H1 (cell line): ENCODE measurements at regions not wholly inside any gene's neighbourhood (a gene's known extent, or its start where the extent isn't known, plus 50 kb on each side); places are given as distances from the start of the nearest gene placed in this dataset.

Source experiments
- CTCF ChIA-PET: fragments of 300-600 bp; sonication (Branson Sonifier 250); formaldehyde crosslinking; loops from one replicate; lab custom pipeline; 2021; ENCODE audit not compliant: partially characterized antibody; lab: Charles Lee
- POLR2A ChIA-PET: fragments of 300-600 bp; sonication (Branson Sonifier 250); formaldehyde crosslinking; loops from one replicate; lab custom pipeline; 2021; ENCODE audit warnings: inconsistent platforms; ENCODE audit not compliant: partially characterized antibody; lab: Charles Lee
- DNase-seq, 2 experiments: peaks; one replicate each; pipeline versions ENCODE4 v3.0.0 to v3.0.0-alpha.2; 2010 to 2022; ENCODE audit warnings: low spot score in 2 of 2, low read depth in 1 of 2, mixed read lengths in 1 of 2
- FAIRE-seq: peaks from 2 replicates; lab custom pipeline; 2011; peaks lifted over from hg19 to GRCh38; lab: Jason Lieb, UNC
- H2AFZ ChIP-seq: 2 replicates; pipeline ENCODE4 v1.8.1; 2012; ENCODE audit warnings: low read length, inconsistent platforms
- H2AK5ac ChIP-seq: 2 replicates; pipeline ENCODE4 v1.6.1; 2013; ENCODE audit warnings: low read depth, low read length
- H2BK120ac ChIP-seq: replicated peaks from 2 replicates; pipeline ENCODE3; 2013; ENCODE audit warnings: low read depth, low read length, inconsistent platforms
- H2BK12ac ChIP-seq: 2 replicates; pipeline ENCODE4 v1.6.1; 2013; ENCODE audit warnings: low read depth, low read length
- H2BK15ac ChIP-seq: 2 replicates; pipeline ENCODE4 v1.6.1; 2013; ENCODE audit warnings: low read length
- H2BK20ac ChIP-seq: 2 replicates; pipeline ENCODE4 v1.6.1; 2013; ENCODE audit warnings: low read length
- H2BK5ac ChIP-seq: 2 replicates; pipeline ENCODE4 v1.6.1; 2013; ENCODE audit warnings: low read depth, low read length
- H3K14ac ChIP-seq: 2 replicates; pipeline ENCODE4 v1.6.1; 2013; ENCODE audit warnings: inconsistent platforms; ENCODE audit not compliant: insufficient read length
- H3K18ac ChIP-seq: 2 replicates; pipeline ENCODE4 v1.6.1; 2013; ENCODE audit warnings: low read length; ENCODE audit errors: extremely low read depth
- H3K23ac ChIP-seq: 2 replicates; pipeline ENCODE4 v1.6.1; 2013; ENCODE audit warnings: inconsistent platforms; ENCODE audit not compliant: insufficient read length
- H3K23me2 ChIP-seq: 2 replicates; pipeline ENCODE4 v1.6.1; 2013; ENCODE audit warnings: low read depth, low read length
- H3K27ac ChIP-seq: 2 replicates; pipeline ENCODE4 v1.6.1; 2011; ENCODE audit warnings: low read depth, low read length, inconsistent platforms
- H3K27me3 ChIP-seq, 4 experiments: replicated peaks in 1 of 4; 1 replicate in 1 of 4; 2 replicates in 3 of 4; pipeline versions ENCODE4 v1.6.1 to v1.8.1; 2011 to 2013; ENCODE audit warnings: low read length in 3 of 4, mild to moderate bottlenecking in 3 of 4, inconsistent platforms in 2 of 4, mixed read lengths in 2 of 4, moderate library complexity in 1 of 4; ENCODE audit not compliant: control insufficient read depth in 3 of 4, insufficient read depth in 3 of 4; ENCODE audit errors: extremely low read depth in 1 of 4
- H3K36me3 ChIP-seq, 4 experiments: 2 replicates each; pipeline versions ENCODE4 v1.6.1 to v1.8.1; 2011 to 2013; ENCODE audit warnings: mild to moderate bottlenecking in 4 of 4, low read length in 3 of 4, moderate library complexity in 2 of 4, control low read depth in 1 of 4, inconsistent platforms in 1 of 4; ENCODE audit not compliant: insufficient read depth in 4 of 4, control insufficient read depth in 2 of 4
- H3K4ac ChIP-seq: replicated peaks from 2 replicates; pipeline ENCODE3; 2013; ENCODE audit warnings: low read length, low read depth, mixed read lengths, inconsistent platforms; ENCODE audit not compliant: insufficient read length
- H3K4me1 ChIP-seq, 4 experiments: replicated peaks in 1 of 4; 1 replicate in 1 of 4; 2 replicates in 3 of 4; pipeline versions ENCODE4 v1.6.1 to v1.8.1; 2011 to 2013; ENCODE audit warnings: low read length in 3 of 4, inconsistent platforms in 2 of 4, mixed read lengths in 1 of 4; ENCODE audit not compliant: insufficient read depth in 4 of 4, control insufficient read depth in 3 of 4
- H3K4me2 ChIP-seq, 2 experiments: 2 replicates each; pipeline versions ENCODE4 v1.6.1 to v1.8.1; 2011 to 2013; ENCODE audit warnings: low read depth in 2 of 2, low read length in 2 of 2, control low read depth in 1 of 2, inconsistent platforms in 1 of 2, mild to moderate bottlenecking in 1 of 2; ENCODE audit not compliant: insufficient read depth in 1 of 2
- H3K4me3 ChIP-seq, 4 experiments: fragments of 200-600, 300-600 bp in 1 of 4; sonication (generic), shearing (Covaris generic), sonication (Bioruptor Twin) in 1 of 4; 2 replicates each; pipeline versions ENCODE4 v1.5.1 to v1.8.1; 2011 to 2016; ENCODE audit warnings: low read length in 4 of 4, low read depth in 3 of 4, control low read depth in 2 of 4, inconsistent platforms in 2 of 4, mild to moderate bottlenecking in 2 of 4, mixed read lengths in 1 of 4, moderate library complexity in 1 of 4; ENCODE audit not compliant: insufficient read depth in 2 of 4; ENCODE audit errors: extremely low read depth in 1 of 4
- H3K56ac ChIP-seq: replicated peaks from 2 replicates; pipeline ENCODE3; 2013; ENCODE audit warnings: low read depth, mild to moderate bottlenecking, mixed read lengths, low read length, inconsistent platforms; ENCODE audit not compliant: insufficient read length
- H3K79me1 ChIP-seq: 2 replicates; pipeline ENCODE4 v1.6.1; 2013; ENCODE audit warnings: low read depth, low read length, control low read depth
- H3K79me2 ChIP-seq, 2 experiments: 2 replicates each; pipeline versions ENCODE4 v1.6.1 to v1.8.1; 2012 to 2013; ENCODE audit warnings: low read length in 2 of 2, mild to moderate bottlenecking in 2 of 2, inconsistent platforms in 1 of 2; ENCODE audit not compliant: insufficient read depth in 2 of 2, control insufficient read depth in 1 of 2
- H3K9ac ChIP-seq, 4 experiments: replicated peaks in 1 of 4; 1 replicate in 1 of 4; 2 replicates in 3 of 4; pipeline versions ENCODE4 v1.6.1 to v1.8.1; 2011 to 2013; ENCODE audit warnings: low read depth in 3 of 4, low read length in 3 of 4, control low read depth in 2 of 4, mild to moderate bottlenecking in 2 of 4, moderate library complexity in 2 of 4, inconsistent platforms in 1 of 4; ENCODE audit errors: extremely low read depth in 1 of 4
- H3K9me3 ChIP-seq, 2 experiments: 2 replicates each; pipeline versions ENCODE4 v1.6.1 to v1.8.1; 2012 to 2013; ENCODE audit warnings: mild to moderate bottlenecking in 2 of 2, moderate library complexity in 2 of 2, control low read depth in 1 of 2, inconsistent platforms in 1 of 2, low read depth in 1 of 2, low read length in 1 of 2, mixed read lengths in 1 of 2; ENCODE audit not compliant: insufficient read depth in 2 of 2
- H4K20me1 ChIP-seq, 2 experiments: replicated peaks in 1 of 2; 2 replicates each; pipeline versions ENCODE3 to v1.8.1; 2011 to 2013; ENCODE audit warnings: inconsistent platforms in 2 of 2, low read length in 2 of 2, mild to moderate bottlenecking in 1 of 2; ENCODE audit not compliant: insufficient read depth in 2 of 2, control insufficient read depth in 1 of 2
- H4K5ac ChIP-seq: 2 replicates; pipeline ENCODE4 v1.6.1; 2013; ENCODE audit warnings: low read length, low read depth, mixed read lengths, inconsistent platforms; ENCODE audit not compliant: insufficient read length
- H4K8ac ChIP-seq: 2 replicates; pipeline ENCODE4 v1.8.0; 2013; ENCODE audit warnings: mild to moderate bottlenecking, moderate library complexity, low read length, inconsistent platforms; ENCODE audit not compliant: insufficient read depth; ENCODE audit errors: extremely low read depth
- H4K91ac ChIP-seq: replicated peaks from 2 replicates; pipeline ENCODE3; 2013; ENCODE audit warnings: low read length, mixed read lengths, inconsistent platforms; ENCODE audit not compliant: insufficient read length
- BCL11A ChIP-seq, 2 experiments: IDR thresholded peaks; one replicate each; pipeline ENCODE4 v1.6.1; 2011; ENCODE audit warnings: low read depth in 2 of 2, low read length in 2 of 2, mild to moderate bottlenecking in 2 of 2
- CBX8 ChIP-seq: fragments of 300-800, 300-1000 bp; sonication (generic); IDR thresholded peaks from 2 replicates; pipeline ENCODE4 v1.7.1; 2016; ENCODE audit warnings: low read depth, low read length, borderline replicate concordance
- CEBPB ChIP-seq: IDR thresholded peaks from 2 replicates; pipeline ENCODE4 v1.6.1; 2012; ENCODE audit warnings: low read depth, low read length
- FOSL1 ChIP-seq: IDR thresholded peaks from 2 replicates; pipeline ENCODE4 v1.6.1; 2011; ENCODE audit warnings: mild to moderate bottlenecking, low read depth, low read length, moderate library complexity; ENCODE audit not compliant: insufficient read depth
- POLR2AphosphoS5 ChIP-seq: IDR thresholded peaks from 2 replicates; pipeline ENCODE4 v1.6.1; 2011; ENCODE audit warnings: low read depth, low read length
- TEAD4 ChIP-seq: IDR thresholded peaks from 2 replicates; pipeline ENCODE4 v1.6.1; 2012; ENCODE audit warnings: low read depth, low read length, inconsistent platforms, mixed read lengths
- USF2 ChIP-seq: IDR thresholded peaks from 2 replicates; pipeline ENCODE4 v1.6.1; 2011; ENCODE audit warnings: low read length, improper control_type of control experiment
- WGBS, 2 experiments: shearing (Covaris generic) in 1 of 2; methylation state at CpG; one replicate each; pipeline versions ENCODE4 v1.1.6 to v1.1.7; 2013 to 2015; ENCODE audit warnings: low lambda C conversion rate in 2 of 2, mixed read lengths in 2 of 2, inconsistent platforms in 1 of 2, low coverage in 1 of 2, missing lambda C conversion rate in 1 of 2; ENCODE audit not compliant: insufficient replicate concordance in 2 of 2, insufficient coverage in 1 of 2, insufficient read length in 1 of 2; ENCODE audit errors: extremely low coverage in 1 of 2, missing lambda C conversion rate in 1 of 2; 5-methylcytosine and 5-hydroxymethylcytosine counted together

- 90% methylated on average over 5 of the region's 5 CpGs; no CpG with 5 or more reads in 1 of the 2 experiments for WGBS, 2 experiments
- H3K9me3 ChIP-seq, result no peaks in the 10 kb centered on the region
- ChIA-PET POLR2A (no interaction called here), CTCF (interaction anchor here (1.3 to 1.5 kb wide), 2 partner anchors 29 to 197 kb away, joined by 4 read pairs; no protein-coding TSS in a partner anchor)
- no peak overlapping the region for H3K4ac ChIP-seq
- no peak overlapping the region for H2AK5ac ChIP-seq
- no peaks in the 10 kb centered on the region for H3K79me1 ChIP-seq
- H3K27me3 ChIP-seq, result no peaks in the 10 kb centered on the region
- no peak overlapping the region for H2AFZ ChIP-seq
- H2BK120ac ChIP-seq, result no peak overlapping the region
- no peak overlapping the region for H2BK15ac ChIP-seq
- no peak overlapping the region for H3K27ac ChIP-seq
- no peak overlapping the region for H3K4me2 ChIP-seq
- H3K36me3 ChIP-seq, result no peaks in the 10 kb centered on the region
- H2BK20ac ChIP-seq, result no peak overlapping the region
- H3K79me2 ChIP-seq, result no peaks in the 10 kb centered on the region
- H3K4me1 ChIP-seq, result no peaks in the 10 kb centered on the region; a peak in 2 of 7 replicates
- no peak overlapping the region for H2BK5ac ChIP-seq
- no peak for DNase-seq
- FAIRE-seq, result no peak
- H3K23me2 ChIP-seq, result no peaks in the 10 kb centered on the region
- no peak overlapping the region for H3K23ac ChIP-seq
- no peaks in the 10 kb centered on the region for H4K20me1 ChIP-seq
- H2BK12ac ChIP-seq, result no peak overlapping the region
- no peak overlapping the region for H4K5ac ChIP-seq
- no peak overlapping the region for H4K8ac ChIP-seq
- no peak overlapping the region for H3K9ac ChIP-seq
- H3K18ac ChIP-seq, result no peak overlapping the region
- H4K91ac ChIP-seq, result no peak overlapping the region
- H3K4me3 ChIP-seq, result no peak overlapping the region
- H3K14ac ChIP-seq, result no peak overlapping the region
- TF ChIP-seq FOSL1 (no peak), TEAD4 (no peak), BCL11A (IDR thresholded peaks at IDR 0.05; ENCODE audit: low read depth in 2 of 2, low read length in 2 of 2) (no peak), POLR2AphosphoS5 (no peak), CBX8 (no peak), CEBPB (no peak), USF2 (no peak)
- H3K56ac ChIP-seq, result no peak overlapping the region
These were observed 202.7 kb upstream of the FOXD3 start for GRCh38 chr1:63119575-63120155.
